ENCODE measurements at regions not wholly inside any gene's neighbourhood (a gene's known extent, or its start where the extent isn't known, plus 50 kb on each side); places are given as distances from the start of the nearest gene placed in this dataset.

- no peak for TF ChIP-seq TAF1 (IDR thresholded peaks at IDR 0.05; ENCODE audit: low read depth)
- no peak for TF ChIP-seq REST (IDR thresholded peaks at IDR 0.05; ENCODE audit: borderline replicate concordance)
- no peak for TF ChIP-seq EZH2 (IDR thresholded peaks at IDR 0.05; ENCODE audit: borderline replicate concordance, insufficient read depth, low read length, poor library complexity, severe bottlenecking)
- no peak for TF ChIP-seq CTCF (IDR thresholded peaks at IDR 0.05; ENCODE audit: poor library complexity, severe bottlenecking)
- no peak for TF ChIP-seq SMC3 (conservative IDR thresholded peaks at IDR 0.05; ENCODE audit: poor library complexity)
- TF ChIP-seq RAD21 (conservative IDR thresholded peaks at IDR 0.05), result no peak
- TF ChIP-seq EP300 (conservative IDR thresholded peaks at IDR 0.05; ENCODE audit: poor library complexity, severe bottlenecking), result no peak
- no peak for TF ChIP-seq MXI1 (conservative IDR thresholded peaks at IDR 0.05; ENCODE audit: poor library complexity, severe bottlenecking)
- no peak overlapping the region for H3K4me2 ChIP-seq (ENCODE audit: low read length)
- no peak overlapping the region for H3K9ac ChIP-seq (ENCODE audit: low read length)
- no peak overlapping the region for H3K27ac ChIP-seq (ENCODE audit: low read length)
- no peak overlapping the region for H3K4me3 ChIP-seq (ENCODE audit: low read length)
- H3K9me2 ChIP-seq (ENCODE audit: insufficient read depth, low read length), result no peaks in the 10 kb centered on the region
- no peak overlapping the region for H2AFZ ChIP-seq (ENCODE audit: low read depth, low read length)
- no peaks in the 10 kb centered on the region for H4K20me1 ChIP-seq (ENCODE audit: insufficient read depth)
- no peaks in the 10 kb centered on the region for H3K79me2 ChIP-seq (replicated peaks; ENCODE audit: insufficient read depth, low read length)
- no peaks in the 10 kb centered on the region for H3K9me3 ChIP-seq (ENCODE audit: low read length)
- H3F3A ChIP-seq (ENCODE audit: insufficient read depth, low read length, poor library complexity, severe bottlenecking), result no peaks in the 10 kb centered on the region
- H3K36me3 ChIP-seq (ENCODE audit: insufficient read depth, low read length), result no peaks in the 10 kb centered on the region
- no peaks in the 10 kb centered on the region for H3K27me3 ChIP-seq (ENCODE audit: insufficient read depth, low read depth, low read length)
Measured at GRCh38 chr4:112861691-112862674, 187.5 kb upstream of the ANK2 start.

GRCh38 chr4:112865443-112865842 is 184.0 kb upstream of the ANK2 start:
- Histone ChIP-seq H3K9me2 (ENCODE audit: insufficient read depth, low read length) (no peaks in the 10 kb centered on the region), H3K4me3 (ENCODE audit: low read length) (no peak overlapping the region), H3K27ac (ENCODE audit: low read length) (no peak overlapping the region), H4K20me1 (ENCODE audit: insufficient read depth) (no peaks in the 10 kb centered on the region), H3K4me2 (ENCODE audit: low read length) (no peak overlapping the region), H3K27me3 (ENCODE audit: insufficient read depth, low read depth, low read length) (no peaks in the 10 kb centered on the region), H3K9me3 (ENCODE audit: low read length) (no peaks in the 10 kb centered on the region), H3K36me3 (ENCODE audit: insufficient read depth, low read length) (no peaks in the 10 kb centered on the region), H3F3A (ENCODE audit: insufficient read depth, low read length, poor library complexity, severe bottlenecking) (no peaks in the 10 kb centered on the region), H3K9ac (ENCODE audit: low read length) (no peak overlapping the region), H2AFZ (ENCODE audit: low read depth, low read length) (no peak overlapping the region), H3K79me2 (replicated peaks; ENCODE audit: insufficient read depth, low read length) (no peaks in the 10 kb centered on the region)
- TF ChIP-seq EZH2 (IDR thresholded peaks at IDR 0.05; ENCODE audit: borderline replicate concordance, insufficient read depth, low read length, poor library complexity, severe bottlenecking) (no peak), TAF1 (IDR thresholded peaks at IDR 0.05; ENCODE audit: low read depth) (no peak), MXI1 (conservative IDR thresholded peaks at IDR 0.05; ENCODE audit: poor library complexity, severe bottlenecking) (no peak), REST (IDR thresholded peaks at IDR 0.05; ENCODE audit: borderline replicate concordance) (no peak), RAD21 (conservative IDR thresholded peaks at IDR 0.05) (no peak), SMC3 (conservative IDR thresholded peaks at IDR 0.05; ENCODE audit: poor library complexity) (no peak), CTCF (IDR thresholded peaks at IDR 0.05; ENCODE audit: poor library complexity, severe bottlenecking) (no peak), EP300 (conservative IDR thresholded peaks at IDR 0.05; ENCODE audit: poor library complexity, severe bottlenecking) (no peak), POLR2AphosphoS5 (IDR thresholded peaks at IDR 0.05) (no peak)

Measured in neural cell (in vitro differentiated cells).